K562 (cell line): ENCODE measurements at regions not wholly inside any gene's neighbourhood (a gene's known extent, or its start where the extent isn't known, plus 50 kb on each side); places are given as distances from the start of the nearest gene placed in this dataset.

Source experiments
- ATAC-seq: fragments of 200-7000 bp; cut with Tn5 transposase; 3 replicates; pipeline ENCODE4 v1.9.1; 2020; ENCODE audit warnings: moderate library complexity
- BruUV-seq: library from RNA; stranded (reverse); fragments of 400-500 nt; replicated peaks from 2 replicates; lab custom pipeline; 2021; lab: Mats Ljungman, UMichigan
- CTCF ChIA-PET: fragments of 300-600 bp; formaldehyde crosslinking; extraction: SDS; loops from one replicate; lab custom pipeline; 2021; ENCODE audit warnings: low intra/inter-chr PET ratio; lab: Yijun Ruan, JAX
- POLR2A ChIA-PET: fragments of 300-600, 350-650 bp; sonication (Branson Sonifier 250); formaldehyde crosslinking; extraction: SDS; loops from one replicate; lab custom pipeline; 2021; ENCODE audit warnings: antibody characterized with exemption, inconsistent platforms; lab: Yijun Ruan, JAX
- DNase-seq, 4 experiments: peaks; one replicate each; pipeline versions ENCODE4 v3.0.0 to v3.0.0-alpha.2; 2011 to 2018; ENCODE audit warnings: low spot score in 3 of 4, mixed read lengths in 3 of 4; ENCODE audit errors: extremely low read depth in 1 of 4
- FAIRE-seq: peaks from 2 replicates; lab custom pipeline; 2011; peaks lifted over from hg19 to GRCh38; lab: Jason Lieb, UNC
- H2AFZ ChIP-seq: 2 replicates; pipeline ENCODE4 v1.6.0; 2011; ENCODE audit warnings: low read depth, low read length, control low read depth, inconsistent platforms
- H3K27ac ChIP-seq: fragments of 200-600 bp; 3 replicates; pipeline ENCODE4 v1.8.0; 2011; ENCODE audit warnings: low read depth, mild to moderate bottlenecking, control low read depth, inconsistent platforms, low read length, moderate library complexity, mixed read lengths; ENCODE audit errors: extremely low read depth
- H3K27me3 ChIP-seq, 2 experiments: fragments of 300-600 bp in 1 of 2; 2 replicates in 1 of 2; 3 replicates in 1 of 2; pipeline versions ENCODE4 v1.6.0 to v1.8.0; 2011; ENCODE audit warnings: inconsistent platforms in 2 of 2, low read length in 2 of 2, mild to moderate bottlenecking in 1 of 2, mixed read lengths in 1 of 2, moderate library complexity in 1 of 2; ENCODE audit not compliant: control insufficient read depth in 2 of 2, insufficient read depth in 2 of 2
- H3K36me3 ChIP-seq: fragments of 300-600 bp; 3 replicates; pipeline ENCODE4 v1.8.0; 2011; ENCODE audit warnings: mild to moderate bottlenecking, low read length, inconsistent platforms; ENCODE audit not compliant: control insufficient read depth, insufficient read depth
- H3K4me1 ChIP-seq, 2 experiments: fragments of 200-600 bp in 1 of 2; replicated peaks in 1 of 2; 2 replicates in 1 of 2; 3 replicates in 1 of 2; pipeline versions ENCODE4 v1.5.1 to v1.8.0; 2011; ENCODE audit warnings: inconsistent platforms in 2 of 2, low read length in 2 of 2, mild to moderate bottlenecking in 1 of 2, mixed read lengths in 1 of 2, moderate library complexity in 1 of 2; ENCODE audit not compliant: control insufficient read depth in 2 of 2, insufficient read depth in 2 of 2
- H3K4me2 ChIP-seq: 2 replicates; pipeline ENCODE4 v1.6.1; 2011; ENCODE audit warnings: low read length, control low read depth, inconsistent platforms, mixed read lengths; ENCODE audit not compliant: insufficient read depth
- H3K4me3 ChIP-seq: fragments of 200-600 bp; sonication (generic), shearing (Covaris generic); 2 replicates; pipeline ENCODE4 v1.5.1; 2016; ENCODE audit warnings: control low read depth, inconsistent platforms
- H3K79me2 ChIP-seq: fragments of 200-600 bp; 3 replicates; pipeline ENCODE4 v1.8.0; 2011; ENCODE audit warnings: low read length, inconsistent platforms; ENCODE audit not compliant: control insufficient read depth, insufficient read depth
- H3K9ac ChIP-seq, 2 experiments: 2 replicates each; pipeline versions ENCODE4 v1.6.0 to v1.6.1; 2011; ENCODE audit warnings: low read depth in 2 of 2, low read length in 2 of 2, control low read depth in 1 of 2, inconsistent platforms in 1 of 2, mild to moderate bottlenecking in 1 of 2, mixed read lengths in 1 of 2; ENCODE audit not compliant: insufficient read depth in 1 of 2
- H3K9me1 ChIP-seq: one replicate; pipeline ENCODE4 v1.6.0; 2011; ENCODE audit warnings: inconsistent platforms, mild to moderate bottlenecking, low read length, moderate library complexity; ENCODE audit not compliant: control insufficient read depth, insufficient read depth
- H3K9me3 ChIP-seq: replicated peaks from 2 replicates; pipeline ENCODE4 v1.5.1; 2011; ENCODE audit warnings: low read depth, low read length, inconsistent platforms; ENCODE audit not compliant: control insufficient read depth, insufficient read depth
- H4K20me1 ChIP-seq: replicated peaks from 2 replicates; pipeline ENCODE4 v1.6.1; 2011; ENCODE audit warnings: low read length, inconsistent platforms, mixed read lengths; ENCODE audit not compliant: control insufficient read depth, insufficient read depth
- DNMT1 ChIP-seq: fragments of 450-650 bp; IDR thresholded peaks from 2 replicates; pipeline ENCODE4 v1.6.1; 2016; ENCODE audit warnings: antibody characterized with exemption, mild to moderate bottlenecking
- GATAD2B ChIP-seq: fragments of 450-650 bp; IDR thresholded peaks from 2 replicates; pipeline ENCODE4 v1.6.1; 2017; ENCODE audit warnings: mild to moderate bottlenecking, borderline replicate concordance
- JUN ChIP-seq, 2 experiments: sonication (generic) in 1 of 2; formaldehyde crosslinking in 1 of 2; IDR thresholded peaks; 2 replicates each; pipeline versions ENCODE4 v1.6.1 to v1.8.0; 2012 to 2022; ENCODE audit warnings: borderline replicate concordance in 2 of 2, mild to moderate bottlenecking in 2 of 2, improper control_type of control experiment in 1 of 2, low read depth in 1 of 2, low read length in 1 of 2, missing genetic modification reagents in 1 of 2
- KLF16 ChIP-seq: IDR thresholded peaks from 2 replicates; pipeline ENCODE4 v1.6.1; 2016; ENCODE audit warnings: antibody characterized with exemption
- MED1 ChIP-seq: sonication (generic); formaldehyde crosslinking; IDR thresholded peaks from 2 replicates; pipeline ENCODE4 v1.8.1; 2023; ENCODE audit warnings: missing genetic modification reagents, borderline replicate concordance
- NFYB ChIP-seq: IDR thresholded peaks from 2 replicates; pipeline ENCODE4 v1.6.1; 2011; ENCODE audit warnings: mild to moderate bottlenecking, moderate library complexity; ENCODE audit not compliant: insufficient read length; ENCODE audit errors: extremely low read depth
- ZNF407 ChIP-seq: fragments of 450-650 bp; IDR thresholded peaks from 2 replicates; pipeline ENCODE4 v1.6.1; 2016; ENCODE audit warnings: low read depth
- ZNF717 ChIP-seq: fragments of 250-450 bp; sonication (Bioruptor Pico); IDR thresholded peaks from 2 replicates; pipeline ENCODE4 v1.5.0; 2021
- WGBS: fragments of 100-300 bp; shearing (Covaris generic); methylation state at CpG from one replicate; pipeline ENCODE4 v1.1.6; 2016; ENCODE audit warnings: low coverage, mixed read lengths; ENCODE audit not compliant: insufficient coverage; ENCODE audit errors: missing lambda C conversion rate; 5-methylcytosine and 5-hydroxymethylcytosine counted together
- in situ Hi-C: fragments of 300-500 bp; cut with MboI; formaldehyde crosslinking; loops from 4 replicates; pipeline ENCODE4 v1.15.0; 2018; ENCODE audit warnings: inconsistent platforms, mixed read lengths
- intact Hi-C: fragments of 100-400 bp; cut with micrococcal nuclease; formaldehyde crosslinking; loops from 2 replicates; pipeline ENCODE4 v1.14.2; 2022
- TF ChIP-seq, protein P1 (sequence below): IDR thresholded peaks from 2 replicates; pipeline ENCODE4 v1.6.1; 2016; ENCODE audit warnings: missing genetic modification characterization, missing compliant biosample characterization

DNA sequence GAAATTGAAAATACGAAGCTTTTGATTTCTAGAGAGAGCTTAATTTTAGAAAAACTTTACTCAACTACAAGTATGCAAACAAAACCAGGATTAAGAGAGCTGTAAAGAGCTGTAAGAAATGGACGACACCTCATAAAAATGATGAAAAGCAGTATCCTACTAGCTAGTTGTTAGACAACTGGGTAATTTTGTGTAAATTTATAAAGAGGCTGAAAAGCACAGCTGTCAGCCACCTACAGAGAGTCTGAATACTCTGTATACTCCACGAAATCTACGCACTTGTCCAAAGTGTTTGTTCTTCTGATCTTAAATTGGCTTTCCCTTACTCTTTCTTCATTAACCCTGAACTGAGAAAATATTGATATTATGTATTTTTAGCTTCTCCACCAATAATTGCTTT lies 808.4 kb upstream of the EPHA7 start:
- Histone ChIP-seq H3K27ac (no peak overlapping the region), H3K79me2 (no peaks in the 10 kb centered on the region), H3K9ac (no peak overlapping the region), H3K4me3 (no peak overlapping the region), H3K9me1 (no peaks in the 10 kb centered on the region), H3K36me3 (no peaks in the 10 kb centered on the region), H4K20me1 (no peaks in the 10 kb centered on the region), H3K9me3 (no peaks in the 10 kb centered on the region), H2AFZ (no peak overlapping the region), H3K4me2 (no peak overlapping the region), H3K27me3 (no peaks in the 10 kb centered on the region), H3K4me1 (no peaks in the 10 kb centered on the region)
- BruUV-seq, result no TSS peak
- CTCF ChIA-PET, result no interaction called here
- TF ChIP-seq, protein P1, sequence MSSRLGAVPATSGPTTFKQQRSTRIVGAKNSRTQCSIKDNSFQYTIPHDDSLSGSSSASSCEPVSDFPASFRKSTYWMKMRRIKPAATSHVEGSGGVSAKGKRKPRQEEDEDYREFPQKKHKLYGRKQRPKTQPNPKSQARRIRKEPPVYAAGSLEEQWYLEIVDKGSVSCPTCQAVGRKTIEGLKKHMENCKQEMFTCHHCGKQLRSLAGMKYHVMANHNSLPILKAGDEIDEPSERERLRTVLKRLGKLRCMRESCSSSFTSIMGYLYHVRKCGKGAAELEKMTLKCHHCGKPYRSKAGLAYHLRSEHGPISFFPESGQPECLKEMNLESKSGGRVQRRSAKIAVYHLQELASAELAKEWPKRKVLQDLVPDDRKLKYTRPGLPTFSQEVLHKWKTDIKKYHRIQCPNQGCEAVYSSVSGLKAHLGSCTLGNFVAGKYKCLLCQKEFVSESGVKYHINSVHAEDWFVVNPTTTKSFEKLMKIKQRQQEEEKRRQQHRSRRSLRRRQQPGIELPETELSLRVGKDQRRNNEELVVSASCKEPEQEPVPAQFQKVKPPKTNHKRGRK (tag), result no peak
- TF ChIP-seq ZNF407 (no peak), DNMT1 (no peak), MED1 (no peak), ZNF717 (CRISPR knock-in tag) (no peak), GATAD2B (no peak), NFYB (no peak), JUN (IDR thresholded peaks at IDR 0.05; ENCODE audit: borderline replicate concordance, low read depth, low read length) (no peak), JUN (CRISPR knock-in tag; IDR thresholded peaks at IDR 0.05; ENCODE audit: borderline replicate concordance) (no peak), KLF16 (no peak)
- 0% methylated on average over 4 of the region's 4 CpGs for WGBS
- DNase-seq (no peak), FAIRE-seq (no peak), ATAC-seq (no peak)
- POLR2A ChIA-PET, result no interaction called here
- intact Hi-C loops, result no loop called here
- in situ Hi-C loops, result no loop called here
